Urinary bladder (tissue), 3 donors: ENCODE measurements at regions not wholly inside any gene's neighbourhood (a gene's known extent, or its start where the extent isn't known, plus 50 kb on each side); places are given as distances from the start of the nearest gene placed in this dataset.

Experiments used
- DNase-seq: peaks from one replicate; pipeline ENCODE4 v3.0.0-alpha.2; 2015; ENCODE audit errors: extremely low spot score
- H3K27ac ChIP-seq: one replicate; pipeline ENCODE4 v1.5.1; 2013; ENCODE audit warnings: low read depth, mild to moderate bottlenecking, moderate library complexity
- H3K36me3 ChIP-seq: one replicate; pipeline ENCODE4 v1.6.1; 2013; ENCODE audit warnings: mild to moderate bottlenecking, moderate library complexity; ENCODE audit not compliant: insufficient read depth
- H3K4me1 ChIP-seq: one replicate; pipeline ENCODE4 v1.6.1; 2013; ENCODE audit warnings: mild to moderate bottlenecking, moderate library complexity; ENCODE audit not compliant: insufficient read depth
- H3K4me3 ChIP-seq: one replicate; pipeline ENCODE4 v1.5.1; 2013; ENCODE audit warnings: low read depth, low read length
- WGBS: extraction: QIAGEN DNeasy Blood & Tissue Kit; methylation state at CpG from one replicate; pipeline ENCODE4 v1.1.7; 2013; 5-methylcytosine and 5-hydroxymethylcytosine counted together
- donor health status: healthy with polysubstance abuse.
- donor health status: healthy.

DNA sequence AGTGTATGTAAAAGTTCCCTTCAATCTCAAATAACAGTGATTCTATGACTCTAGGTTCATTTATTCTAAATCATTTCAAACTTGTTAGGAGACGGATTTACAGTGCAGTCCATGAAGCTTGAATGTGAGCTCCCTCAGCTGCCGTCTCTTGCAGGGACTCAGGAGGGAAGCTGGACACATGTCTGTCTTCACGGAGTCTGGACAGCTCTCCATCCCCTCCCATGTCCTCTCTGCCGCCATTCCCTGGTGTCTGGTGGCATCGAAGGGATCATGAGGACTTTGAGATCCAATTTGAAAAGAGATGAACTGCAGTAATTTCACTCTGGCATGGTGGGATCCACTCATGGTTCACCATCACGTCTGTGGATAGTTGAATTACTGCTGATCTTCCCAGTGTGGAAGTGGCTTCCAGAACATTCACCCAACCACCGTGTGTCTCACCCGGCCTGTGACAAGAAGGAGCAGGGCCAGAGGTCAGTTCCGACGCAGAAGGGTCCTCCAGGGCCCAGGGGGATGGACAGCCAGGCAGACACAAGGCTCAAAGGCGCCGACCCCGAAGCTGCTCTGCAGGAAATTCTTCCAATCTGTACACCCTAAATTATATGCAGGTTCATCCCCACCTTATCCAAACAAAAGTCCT, 370.1 kb downstream of the THBS2 start:
- WGBS: 93% methylated on average over 13 of the region's 13 CpGs
- Histone ChIP-seq H3K36me3 (no peaks in the 10 kb centered on the region), H3K4me1 (no peaks in the 10 kb centered on the region), H3K4me3 (no peak overlapping the region), H3K27ac (no peak overlapping the region)
- no peak for DNase-seq

DNA sequence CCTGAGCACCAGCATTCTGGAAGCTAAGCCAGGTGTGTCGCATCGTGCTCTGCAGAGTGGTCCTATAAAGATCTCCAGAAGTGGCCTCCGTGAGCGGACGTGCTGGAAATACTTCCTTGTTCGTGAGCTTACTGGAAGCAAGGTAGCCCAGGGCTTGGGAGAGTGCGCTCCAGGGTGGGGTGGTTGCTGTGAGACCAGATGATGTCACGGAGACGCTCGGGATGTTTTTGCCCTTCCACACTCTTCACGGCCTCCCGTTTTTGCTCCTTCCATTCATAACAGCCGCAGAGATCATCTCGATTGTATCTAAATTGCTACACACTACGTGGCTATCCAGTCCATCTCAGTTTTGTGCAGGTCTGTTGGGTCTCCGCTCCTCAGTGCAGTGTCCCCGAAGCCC, 373.4 kb downstream of the THBS2 start:
- no peak overlapping the region for H3K4me3 ChIP-seq
- no peak overlapping the region for H3K27ac ChIP-seq
- 89% methylated on average over 17 of the region's 17 CpGs for WGBS
- H3K4me1 ChIP-seq: no peaks in the 10 kb centered on the region
- no peak for DNase-seq
- no peaks in the 10 kb centered on the region for H3K36me3 ChIP-seq

DNA sequence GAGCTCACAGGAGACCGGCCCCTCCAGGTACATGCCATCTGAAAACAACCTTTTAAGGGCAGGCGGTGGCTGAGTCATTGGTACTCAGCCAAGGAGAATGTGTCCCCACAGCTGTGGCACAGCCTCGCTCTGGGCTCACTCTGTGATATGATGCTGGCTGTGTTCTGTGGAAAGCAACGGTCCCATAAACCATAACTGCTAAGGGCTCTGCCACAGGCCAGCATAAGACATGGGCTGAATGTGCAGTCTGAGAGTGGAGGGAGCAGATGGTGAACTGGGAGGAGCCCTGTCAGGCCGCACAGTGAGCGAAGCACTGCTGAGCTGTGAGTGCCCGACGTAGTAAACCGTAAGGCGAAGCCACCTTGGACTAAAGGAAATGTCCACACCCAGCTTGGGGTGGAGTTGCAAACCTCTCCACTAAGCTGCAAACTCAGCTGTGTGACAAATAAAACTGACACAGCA, 375.8 kb downstream of the THBS2 start:
- Histone ChIP-seq H3K4me1 (no peaks in the 10 kb centered on the region), H3K4me3 (no peak overlapping the region), H3K27ac (no peak overlapping the region), H3K36me3 (no peaks in the 10 kb centered on the region)
- 51% methylated on average over 10 of the region's 10 CpGs for WGBS
- DNase-seq: no peak

DNA sequence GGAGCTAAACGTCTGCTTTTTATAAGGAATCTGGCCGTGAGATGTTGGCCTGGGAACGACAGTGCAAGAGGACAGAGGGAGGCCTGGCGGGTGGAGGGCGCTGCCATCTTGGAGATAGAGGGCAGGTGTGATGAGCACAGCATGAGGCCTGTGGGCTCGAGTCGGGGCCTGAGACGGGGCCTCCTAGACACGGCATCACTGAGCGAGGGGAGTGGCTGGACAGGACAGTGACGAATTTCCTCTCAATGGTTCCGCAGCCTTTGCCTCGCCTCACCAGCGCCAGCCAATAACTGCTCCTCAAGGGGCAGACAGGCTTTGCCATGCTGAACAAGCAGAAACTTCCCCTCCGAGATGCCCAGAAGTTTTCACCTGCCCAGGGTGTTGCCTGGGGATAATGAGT, 376.7 kb downstream of the THBS2 start:
- H3K4me1 ChIP-seq: no peaks in the 10 kb centered on the region
- no peak overlapping the region for H3K4me3 ChIP-seq
- WGBS: 88% methylated on average over 15 of the region's 15 CpGs
- H3K36me3 ChIP-seq: no peaks in the 10 kb centered on the region
- no peak overlapping the region for H3K27ac ChIP-seq
- DNase-seq: no peak

DNA sequence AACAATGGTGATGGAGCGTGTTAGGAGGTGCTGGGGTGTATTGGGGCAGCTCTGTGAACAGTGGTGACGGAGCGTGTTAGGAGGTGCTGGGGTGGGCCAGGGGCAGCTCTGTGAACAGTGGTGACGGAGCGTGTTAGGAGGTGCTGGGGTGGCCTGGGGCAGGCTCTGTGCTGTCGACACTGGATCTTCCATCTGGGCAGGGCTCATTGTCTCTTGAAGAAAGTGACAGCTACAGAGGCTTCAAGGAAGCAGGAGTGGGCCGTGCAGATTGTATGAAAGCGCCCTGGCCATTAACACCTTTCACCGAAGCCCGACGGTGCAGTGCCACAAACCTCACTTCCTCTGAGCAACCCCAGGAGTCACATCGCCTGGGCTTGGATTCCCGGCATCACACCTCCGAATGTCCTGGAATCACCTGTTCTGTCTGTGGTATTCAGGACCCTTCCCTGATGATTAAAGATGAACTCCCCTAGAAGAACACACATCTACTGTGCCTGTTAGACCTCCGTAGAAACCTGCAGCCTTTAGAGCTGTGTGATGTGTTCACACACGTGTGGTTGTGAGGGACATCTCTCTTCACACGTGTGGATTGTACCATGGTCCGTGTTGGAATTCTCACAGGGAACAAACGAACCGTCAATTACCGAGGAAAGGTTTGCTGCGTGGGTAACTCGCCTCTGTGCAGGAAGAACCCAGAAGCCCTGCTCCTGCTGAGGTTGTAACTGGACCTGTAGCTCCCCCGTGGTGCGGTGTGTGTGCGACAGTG, 377.7 kb downstream of the THBS2 start:
- 95% methylated on average over 26 of the region's 26 CpGs for WGBS
- no peaks in the 10 kb centered on the region for H3K4me1 ChIP-seq
- DNase-seq: no peak
- H3K4me3 ChIP-seq: no peak overlapping the region
- no peak overlapping the region for H3K27ac ChIP-seq
- H3K36me3 ChIP-seq: no peaks in the 10 kb centered on the region

DNA sequence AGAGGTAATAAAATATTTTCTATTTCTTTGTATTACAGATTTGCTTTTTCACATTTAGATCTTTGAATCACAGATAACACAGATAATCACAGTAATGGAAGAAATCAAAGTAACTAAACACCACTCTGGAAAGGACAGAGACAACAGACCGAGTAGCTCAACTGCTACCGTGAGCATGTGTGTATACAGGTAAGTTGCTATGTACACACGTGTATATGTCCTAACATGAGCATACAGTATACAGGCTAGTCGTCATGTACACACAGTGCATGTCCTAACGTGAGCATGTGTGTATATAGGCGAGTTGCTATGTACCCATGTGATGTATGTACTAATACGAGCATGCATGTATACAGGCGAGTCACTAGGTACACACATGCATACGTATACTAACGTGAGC, 379.0 kb downstream of the THBS2 start:
- WGBS: 94% methylated on average over 10 of the region's 10 CpGs
- no peaks in the 10 kb centered on the region for H3K4me1 ChIP-seq
- no peak overlapping the region for H3K4me3 ChIP-seq
- no peak overlapping the region for H3K27ac ChIP-seq
- DNase-seq: no peak
- H3K36me3 ChIP-seq: no peaks in the 10 kb centered on the region

DNA sequence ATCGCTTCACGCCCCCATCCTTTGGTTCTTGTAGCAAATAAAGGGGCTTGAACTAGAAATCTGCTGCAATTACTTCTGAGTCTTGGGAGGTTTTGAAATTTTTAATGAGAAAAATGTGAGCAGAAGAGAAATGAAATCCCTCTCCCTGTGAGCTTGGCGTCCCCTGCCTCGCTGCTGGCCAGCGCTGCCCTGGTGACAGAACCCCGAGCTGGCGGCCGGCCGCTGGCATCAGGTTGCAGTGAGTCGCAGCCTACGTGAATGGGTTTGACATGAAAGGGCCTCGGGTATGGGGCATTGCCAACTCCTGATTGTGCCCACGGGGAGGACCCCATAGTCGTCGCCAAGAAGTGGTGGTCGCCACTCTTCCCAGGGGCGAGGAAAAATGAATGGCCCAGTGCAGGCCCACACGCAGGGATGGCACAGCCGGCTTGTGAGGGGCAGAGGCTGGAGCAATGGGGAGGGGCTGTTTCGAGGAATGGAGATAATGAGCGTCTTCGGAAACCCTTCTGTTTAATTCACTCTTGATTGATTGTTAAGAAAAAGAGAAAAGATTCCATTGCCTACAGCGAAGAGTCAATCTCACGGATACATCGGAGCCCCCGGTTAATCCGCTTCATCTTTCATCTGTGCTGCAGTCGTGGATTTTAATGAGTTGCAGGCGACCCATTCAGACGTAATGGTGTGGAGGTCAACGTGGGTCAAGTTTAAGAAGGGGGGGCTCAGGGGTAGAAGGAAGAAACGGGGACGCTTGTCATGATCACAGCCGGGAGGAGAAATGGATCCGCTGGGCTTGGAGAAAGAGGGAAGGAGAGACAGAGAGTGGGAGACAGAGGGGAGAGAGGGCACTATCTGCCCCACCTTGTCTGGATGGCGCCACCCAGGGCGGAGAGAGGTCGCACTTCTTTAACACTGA, 380.1 kb downstream of the THBS2 start:
- H3K36me3 ChIP-seq: no peaks in the 10 kb centered on the region
- DNase-seq: no peak
- no peaks in the 10 kb centered on the region for H3K4me1 ChIP-seq
- H3K4me3 ChIP-seq: no peak overlapping the region
- 90% methylated on average over 38 of the region's 38 CpGs for WGBS
- H3K27ac ChIP-seq: no peak overlapping the region

DNA sequence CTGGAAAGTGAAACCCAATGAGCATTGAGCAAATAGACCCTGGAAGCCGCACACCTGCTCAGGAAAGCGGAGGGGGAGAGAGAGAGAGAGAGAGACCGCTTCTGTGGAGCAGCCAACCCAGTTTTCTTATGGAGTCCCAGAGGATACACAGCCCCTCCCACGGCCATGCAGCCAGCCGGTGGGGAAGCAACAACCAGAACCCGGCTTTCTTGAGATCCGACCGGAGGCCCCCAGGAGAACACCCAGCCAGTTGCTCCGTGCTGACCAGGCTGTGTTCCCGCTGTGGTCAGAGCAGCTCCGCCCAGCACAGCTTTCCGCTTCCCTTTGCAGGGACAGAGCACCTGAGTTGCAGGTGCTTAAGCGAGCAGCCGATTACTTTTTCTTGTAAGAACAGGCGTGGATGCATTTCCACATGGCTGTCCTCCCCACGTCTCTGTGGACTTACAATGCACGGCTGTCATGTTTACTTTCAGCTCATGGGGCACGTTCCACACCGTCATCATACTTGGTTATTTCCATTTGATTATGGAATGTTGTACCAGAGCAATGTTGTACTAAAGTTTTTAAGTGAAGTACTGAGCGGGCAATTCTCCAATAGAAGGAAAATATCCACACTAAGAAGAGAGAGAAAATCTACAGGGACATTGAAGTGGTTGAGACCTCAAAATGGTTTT, 381.9 kb downstream of the THBS2 start:
- no peak for DNase-seq

DNA sequence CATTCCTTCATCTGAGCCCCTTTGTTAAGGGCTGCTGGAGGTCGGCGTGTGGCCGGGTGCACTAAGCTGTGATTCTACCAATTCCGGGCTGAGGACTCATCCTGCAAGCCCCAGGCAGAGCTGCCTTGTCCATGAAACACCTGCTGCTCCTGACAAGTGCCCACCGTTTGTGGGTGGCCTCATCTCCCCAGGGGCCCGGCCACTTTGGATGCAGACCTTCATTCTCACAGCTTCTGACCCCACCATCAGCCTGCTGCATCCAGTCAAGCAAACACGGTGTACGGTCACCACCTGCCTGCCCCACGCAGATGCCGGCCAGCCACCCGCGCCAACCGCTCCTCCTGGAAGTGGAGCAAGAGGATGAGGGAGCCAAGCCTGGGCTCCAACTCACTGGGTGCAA, 382.7 kb downstream of the THBS2 start:
- no peak overlapping the region for H3K4me3 ChIP-seq
- no peaks in the 10 kb centered on the region for H3K4me1 ChIP-seq
- DNase-seq: no peak
- 82% methylated on average over 13 of the region's 13 CpGs for WGBS
- no peak overlapping the region for H3K27ac ChIP-seq
- no peaks in the 10 kb centered on the region for H3K36me3 ChIP-seq

More for the DNA sequence above, 381.9 kb downstream of the THBS2 start:
- 66% methylated on average over 20 of the region's 20 CpGs for WGBS
- no peaks in the 10 kb centered on the region for H3K4me1 ChIP-seq
- no peak overlapping the region for H3K27ac ChIP-seq
- H3K36me3 ChIP-seq: no peaks in the 10 kb centered on the region
- H3K4me3 ChIP-seq: no peak overlapping the region

DNA sequence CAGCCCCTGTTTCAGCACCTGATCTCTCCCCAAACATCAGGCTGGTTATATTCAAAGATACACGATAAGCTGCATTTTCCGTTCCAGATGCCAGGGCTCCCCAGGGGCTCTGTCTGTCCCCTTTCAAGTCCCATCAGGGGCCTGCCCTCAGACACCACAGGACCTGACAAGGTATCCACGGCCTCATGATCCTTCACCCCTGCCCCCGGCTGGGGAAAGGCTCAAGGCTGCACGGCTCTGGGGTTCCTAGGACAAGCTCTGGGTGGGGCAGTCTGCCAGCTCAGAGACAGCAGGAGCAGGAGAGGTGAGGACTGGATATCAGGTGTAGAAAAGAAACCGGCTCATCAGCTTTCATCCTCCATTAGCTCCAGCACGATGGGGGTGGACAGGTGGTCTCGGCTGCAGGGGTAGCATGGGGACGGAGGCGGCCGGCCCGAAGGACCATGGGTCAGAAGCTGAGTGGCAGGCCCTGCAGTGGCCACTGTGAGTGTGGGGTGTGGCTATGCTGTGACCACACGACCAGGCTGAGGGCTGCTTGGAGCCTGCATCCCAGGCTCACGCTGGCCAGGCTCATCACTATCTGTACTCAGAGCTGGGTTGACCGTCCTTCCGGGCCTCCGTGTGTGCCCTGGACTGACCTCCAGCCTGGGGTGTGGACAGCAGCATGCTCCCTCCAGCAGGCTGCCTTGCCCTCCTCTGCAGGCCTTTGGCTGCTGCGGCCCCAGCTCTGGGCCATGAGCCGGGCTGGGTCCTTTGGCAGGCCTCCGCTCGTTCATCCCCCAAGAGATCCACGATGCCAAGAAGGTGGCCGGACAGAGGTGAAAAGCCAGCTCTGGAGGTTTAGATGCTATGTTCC, 386.2 kb downstream of the THBS2 start:
- Histone ChIP-seq H3K4me3 (no peak overlapping the region), H3K36me3 (no peaks in the 10 kb centered on the region), H3K4me1 (no peaks in the 10 kb centered on the region), H3K27ac (no peak overlapping the region)
- no peak for DNase-seq
- 88% methylated on average over 23 of the region's 23 CpGs for WGBS

DNA sequence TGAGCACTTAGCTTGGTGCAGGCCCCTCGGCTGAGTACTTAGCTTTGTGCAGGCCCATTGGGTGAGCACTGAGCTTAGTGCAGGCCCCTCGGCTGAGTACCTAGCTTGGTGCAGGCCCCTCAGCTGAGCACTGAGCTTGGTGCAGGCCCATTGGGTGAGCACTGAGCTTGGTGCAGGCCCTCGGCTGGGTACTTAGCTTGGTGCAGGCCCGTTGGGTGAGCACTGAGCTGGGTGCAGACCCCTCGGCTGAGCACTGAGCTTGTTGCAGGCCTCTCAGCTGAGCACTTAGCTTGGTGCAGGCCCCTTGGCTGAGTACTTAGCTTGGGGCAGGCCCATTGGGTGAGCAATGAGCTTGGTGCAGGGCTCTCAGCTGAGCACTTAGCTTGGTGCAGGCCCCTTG, 387.1 kb downstream of the THBS2 start:
- DNase-seq: no peak
- no peak overlapping the region for H3K27ac ChIP-seq
- no peak overlapping the region for H3K4me3 ChIP-seq
- no peaks in the 10 kb centered on the region for H3K4me1 ChIP-seq
- no peaks in the 10 kb centered on the region for H3K36me3 ChIP-seq
- 92% methylated on average over 5 of the region's 5 CpGs for WGBS

DNA sequence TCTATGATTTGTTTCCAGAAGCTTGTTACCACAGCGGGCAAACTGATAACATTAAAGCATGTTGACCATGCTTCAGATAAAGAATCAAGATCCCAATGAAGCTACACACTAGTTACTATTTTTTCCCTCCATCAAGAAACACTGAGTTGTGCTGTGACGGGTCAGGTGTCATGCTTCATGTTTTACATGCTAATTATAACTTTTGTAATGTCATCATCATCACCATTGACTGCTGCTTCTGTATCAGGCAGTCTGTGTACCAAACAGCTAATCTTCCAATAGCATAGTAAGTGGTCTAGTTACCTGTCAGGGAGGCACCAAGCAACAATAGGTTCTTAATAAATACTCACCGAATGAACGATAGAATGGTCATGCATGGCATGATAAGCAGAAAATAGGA, 388.1 kb downstream of the THBS2 start:
- no peaks in the 10 kb centered on the region for H3K36me3 ChIP-seq
- no peaks in the 10 kb centered on the region for H3K4me1 ChIP-seq
- no peak overlapping the region for H3K27ac ChIP-seq
- no peak overlapping the region for H3K4me3 ChIP-seq
- WGBS: 96% methylated on average over 4 of the region's 4 CpGs
- DNase-seq: no peak
